Non-pigmented ciliary epithelial cell (primary cell): ENCODE measurements at regions not wholly inside any gene's neighbourhood (a gene's known extent, or its start where the extent isn't known, plus 50 kb on each side); places are given as distances from the start of the nearest gene placed in this dataset.

Experiments
- DNase-seq: peaks from one replicate; pipeline ENCODE4 v3.0.0-alpha.2; 2010; ENCODE audit warnings: low read depth

GRCh38 chr1:213650603-213651002 lies 337.2 kb upstream of the PROX1 start:
- DNase-seq = no peak

GRCh38 chr1:213651077-213651476 lies 336.7 kb upstream of the PROX1 start:
- DNase-seq = no peak

GRCh38 chr1:213652109-213652508 lies 335.7 kb upstream of the PROX1 start:
- no peak for DNase-seq

DNA sequence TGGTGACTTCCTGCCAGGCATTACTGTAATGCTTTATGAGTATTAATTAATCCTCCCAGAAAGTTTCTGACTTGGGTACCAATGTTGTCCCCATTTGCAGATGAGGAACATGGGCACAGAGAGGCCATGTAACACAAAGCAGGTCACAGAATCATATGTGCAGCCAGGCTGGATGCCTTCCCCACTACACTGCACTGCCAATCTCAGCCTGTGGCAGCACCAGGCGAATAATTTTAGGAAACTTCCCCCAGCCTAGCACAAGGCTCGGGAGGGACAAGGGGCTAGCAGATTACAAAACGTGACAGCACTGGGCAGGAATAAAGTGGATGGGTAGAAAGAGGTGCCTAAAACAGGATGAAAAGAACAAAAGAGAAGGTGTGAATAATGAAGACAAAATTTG lies 331.7 kb upstream of the PROX1 start:
- DNase-seq = no peak

DNA sequence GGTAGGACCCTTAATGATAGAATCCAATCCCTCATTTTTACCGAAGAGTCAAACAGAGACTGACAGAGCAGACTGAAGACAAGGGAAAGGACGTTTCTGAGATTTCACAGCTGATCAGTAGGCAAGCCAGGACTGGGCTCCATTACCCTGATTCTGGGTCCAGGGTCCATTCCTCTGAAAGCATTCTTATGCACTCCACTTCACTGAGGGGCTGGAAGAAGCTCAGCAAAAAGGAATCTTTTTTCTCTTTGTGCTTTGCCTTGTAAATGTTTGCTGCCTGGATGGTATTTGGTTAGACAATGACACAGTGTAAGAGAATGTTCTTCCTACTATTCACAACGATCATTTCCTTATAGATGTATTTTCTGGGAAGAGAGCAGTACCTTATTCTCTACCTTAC lies 331.3 kb upstream of the PROX1 start:
- no peak for DNase-seq

DNA sequence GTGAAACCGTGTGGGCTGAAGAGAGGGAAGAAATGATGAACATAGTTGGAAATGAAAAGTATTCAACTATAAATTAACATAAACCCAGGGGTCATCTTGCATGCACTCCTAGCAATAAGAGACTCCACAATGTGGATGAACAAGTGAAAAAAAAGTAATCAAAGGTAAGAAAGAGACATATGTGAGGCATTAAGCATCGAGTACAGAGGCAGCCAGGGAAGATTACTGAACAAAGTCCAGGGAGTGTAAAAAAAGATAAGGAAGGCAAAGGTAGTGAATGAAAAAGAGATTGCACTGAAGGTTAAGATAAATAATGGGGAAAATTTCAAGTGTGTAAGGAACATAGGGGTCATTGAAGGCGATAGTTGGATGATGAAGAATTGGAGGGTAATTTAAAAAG lies 330.8 kb upstream of the PROX1 start:
- DNase-seq = no peak

GRCh38 chr1:213657879-213658278 lies 329.9 kb upstream of the PROX1 start:
- DNase-seq = no peak

DNA sequence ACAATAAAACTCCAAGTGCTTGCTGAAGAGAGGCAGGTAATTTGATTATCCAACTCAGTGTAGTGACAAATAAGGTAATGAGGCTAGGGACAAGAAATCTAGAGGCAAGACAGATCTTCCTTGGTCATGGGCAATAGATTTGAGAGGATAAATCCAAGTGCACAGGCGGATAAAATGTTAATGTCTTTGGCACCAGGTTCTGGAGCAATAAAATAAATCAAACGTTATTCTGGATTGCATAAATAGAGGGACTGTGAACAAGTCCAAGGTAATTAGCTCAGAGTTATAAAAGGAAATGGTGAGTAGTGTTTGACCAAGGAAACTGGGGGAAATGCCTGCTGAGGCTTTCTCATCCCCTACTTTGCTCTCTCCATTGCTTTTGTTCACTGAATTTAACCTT lies 329.3 kb upstream of the PROX1 start:
- no peak for DNase-seq

- no peak for DNase-seq
These were observed 327.9 kb upstream of the PROX1 start for GRCh38 chr1:213659580-213660547.

- DNase-seq = no peak
These were observed 326.5 kb upstream of the PROX1 start for GRCh38 chr1:213661302-213661701.

GRCh38 chr1:213666113-213666512 lies 321.7 kb upstream of the PROX1 start:
- DNase-seq = no peak

DNA sequence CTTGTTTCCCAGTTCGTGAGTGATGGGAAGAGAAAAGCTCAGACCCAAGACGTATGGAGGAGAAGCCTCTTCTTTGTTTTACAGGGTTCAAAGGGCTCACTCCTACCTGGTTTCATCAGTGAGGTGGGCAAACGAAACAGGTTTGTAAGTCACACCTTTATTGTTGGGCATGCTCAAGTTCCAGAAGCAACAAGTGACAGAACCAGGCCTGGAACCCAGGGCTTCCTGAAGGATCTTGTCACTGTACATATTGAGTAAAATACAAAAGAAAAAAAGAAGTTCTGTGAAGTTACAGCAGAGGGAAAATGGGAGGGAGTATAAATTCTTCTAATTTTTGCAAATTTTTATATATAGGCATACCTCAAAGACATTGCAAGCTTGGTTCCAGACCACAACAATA lies 320.9 kb upstream of the PROX1 start:
- DNase-seq = no peak

GRCh38 chr1:213669512-213669911 lies 318.3 kb upstream of the PROX1 start:
- no peak for DNase-seq

GRCh38 chr1:213669964-213670691 lies 317.6 kb upstream of the PROX1 start:
- DNase-seq = no peak

- no peak for DNase-seq
These were observed 317.1 kb upstream of the PROX1 start for GRCh38 chr1:213670692-213671023.

- no peak for DNase-seq
These were observed 312.7 kb upstream of the PROX1 start for GRCh38 chr1:213675043-213675442.

GRCh38 chr1:213676736-213677135 lies 311.0 kb upstream of the PROX1 start:
- DNase-seq = no peak

- DNase-seq = no peak
These were observed 309.4 kb upstream of the PROX1 start for GRCh38 chr1:213678348-213678747.

GRCh38 chr1:213678753-213679152 lies 309.0 kb upstream of the PROX1 start:
- no peak for DNase-seq

DNA sequence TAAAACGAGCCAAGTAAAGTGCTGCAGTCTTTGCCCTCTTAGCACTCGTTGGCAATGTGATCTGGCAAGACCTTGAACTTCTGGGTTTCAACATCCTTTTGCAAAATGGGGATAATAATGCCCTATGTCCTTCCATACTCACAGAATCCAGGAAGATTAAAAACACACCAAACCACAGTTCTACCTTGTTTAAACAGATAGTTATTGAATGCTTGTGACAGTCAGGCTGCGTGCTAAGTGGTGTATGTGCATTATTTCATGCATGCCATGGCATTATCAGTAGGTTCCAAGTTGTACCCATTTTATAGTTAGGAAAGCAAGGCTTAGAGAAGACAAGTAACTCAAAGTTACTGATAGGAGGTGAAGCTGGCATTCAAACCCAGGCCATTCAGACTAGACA lies 308.6 kb upstream of the PROX1 start:
- no peak for DNase-seq

DNA sequence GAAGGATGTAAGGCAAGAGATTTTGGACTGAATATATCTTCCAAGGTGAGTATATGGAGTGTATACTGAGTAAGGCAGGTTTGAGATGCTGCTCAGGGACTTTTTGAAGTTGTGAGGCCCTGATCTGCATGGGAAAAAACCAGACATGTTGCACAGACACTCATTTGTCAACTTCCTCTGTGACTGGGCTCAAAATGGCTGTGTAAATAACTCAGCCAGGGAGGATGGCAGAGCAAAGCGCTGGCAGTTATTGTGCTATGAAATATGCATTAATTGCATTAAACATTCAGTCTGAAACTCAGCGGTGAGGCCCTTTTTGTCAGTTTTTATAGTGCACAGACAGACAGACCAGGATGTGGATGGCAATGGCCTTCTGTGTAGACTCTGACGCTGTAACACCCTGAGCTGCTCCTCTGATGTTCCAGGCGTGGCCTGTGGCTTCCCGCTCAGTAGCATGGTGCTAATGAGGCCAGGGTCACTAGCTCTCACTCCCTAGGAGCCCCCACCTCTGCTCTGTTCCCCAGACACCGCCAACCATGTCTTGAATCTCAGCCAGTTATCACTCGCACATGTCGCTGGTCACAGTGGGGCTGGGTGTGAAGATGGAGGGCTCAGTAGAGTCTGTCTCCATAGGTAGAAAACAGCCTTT lies 307.0 kb upstream of the PROX1 start:
- DNase-seq = no peak

GRCh38 chr1:213681788-213682340 lies 305.9 kb upstream of the PROX1 start:
- no peak for DNase-seq

DNA sequence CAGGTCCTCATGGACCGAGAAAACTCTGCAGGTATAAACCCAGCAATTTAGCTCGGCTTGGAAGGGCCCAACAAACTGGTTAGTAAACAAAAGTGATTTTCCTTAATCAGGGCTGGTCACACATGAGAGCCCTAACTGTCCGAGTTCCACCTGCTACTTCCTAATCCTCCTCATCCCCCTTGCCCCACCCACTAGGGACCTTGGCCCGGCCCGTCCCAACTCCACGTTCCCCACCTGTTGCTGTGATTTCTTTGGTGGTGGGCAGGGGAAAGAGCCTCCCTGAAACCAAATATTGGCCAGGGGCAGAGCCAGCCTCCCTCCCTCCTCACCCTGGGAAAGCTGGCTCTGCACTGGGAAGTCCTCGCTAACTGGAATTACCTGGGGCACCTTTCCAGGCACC lies 304.2 kb upstream of the PROX1 start:
- no peak for DNase-seq
